SU-DHL-6 (cell line): ENCODE measurements at regions not wholly inside any gene's neighbourhood (a gene's known extent, or its start where the extent isn't known, plus 50 kb on each side); places are given as distances from the start of the nearest gene placed in this dataset.

Experiments used
- EZH2phosphoT487 ChIP-seq: fragments of 200-600 bp; sonication (generic), shearing (Covaris generic); conservative IDR thresholded peaks from 2 replicates; pipeline ENCODE4 v1.6.1; 2018; ENCODE audit warnings: mild to moderate bottlenecking, antibody characterized with exemption, low read length, moderate library complexity, mixed read lengths
- TF ChIP-seq, protein P1 (sequence below): fragments of 200-600 bp; sonication (generic); IDR thresholded peaks from one replicate; pipeline ENCODE4 v1.5.1; 2017; ENCODE audit warnings: antibody characterized with exemption, mild to moderate bottlenecking, low read length, moderate library complexity; ENCODE audit not compliant: insufficient read depth, poor library complexity, severe bottlenecking

DNA sequence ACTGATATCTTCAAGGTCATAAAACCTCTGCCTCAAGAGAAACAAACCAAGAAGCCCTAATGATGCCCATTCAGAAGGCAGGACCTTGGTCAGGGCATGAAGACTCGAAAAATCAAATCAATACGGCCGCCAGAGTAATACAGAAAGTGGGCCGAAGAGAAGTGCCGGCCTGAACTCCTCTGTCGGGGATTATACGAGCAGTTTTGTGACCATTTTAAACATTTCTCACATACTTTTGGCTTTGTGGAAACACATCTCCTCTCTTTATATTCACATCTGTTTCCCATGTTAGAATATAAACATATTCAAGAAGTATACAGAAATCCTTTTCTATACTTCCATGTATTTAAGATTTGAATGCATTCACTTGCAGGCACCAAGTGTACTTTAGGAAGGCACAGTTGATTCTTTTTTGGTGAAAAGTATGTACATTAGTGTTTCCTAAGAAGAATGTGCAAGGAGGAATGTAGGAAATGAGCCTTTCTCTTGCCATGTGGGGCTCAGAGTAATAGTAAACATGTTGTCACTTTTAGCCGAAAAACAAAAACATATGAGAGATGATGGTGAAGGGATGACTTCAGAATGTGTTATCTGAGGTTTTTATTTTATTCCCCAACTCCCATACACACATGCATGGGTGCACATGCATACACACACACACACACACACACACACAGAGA lies 707.9 kb upstream of the ID2 start:
- TF ChIP-seq, protein P1, sequence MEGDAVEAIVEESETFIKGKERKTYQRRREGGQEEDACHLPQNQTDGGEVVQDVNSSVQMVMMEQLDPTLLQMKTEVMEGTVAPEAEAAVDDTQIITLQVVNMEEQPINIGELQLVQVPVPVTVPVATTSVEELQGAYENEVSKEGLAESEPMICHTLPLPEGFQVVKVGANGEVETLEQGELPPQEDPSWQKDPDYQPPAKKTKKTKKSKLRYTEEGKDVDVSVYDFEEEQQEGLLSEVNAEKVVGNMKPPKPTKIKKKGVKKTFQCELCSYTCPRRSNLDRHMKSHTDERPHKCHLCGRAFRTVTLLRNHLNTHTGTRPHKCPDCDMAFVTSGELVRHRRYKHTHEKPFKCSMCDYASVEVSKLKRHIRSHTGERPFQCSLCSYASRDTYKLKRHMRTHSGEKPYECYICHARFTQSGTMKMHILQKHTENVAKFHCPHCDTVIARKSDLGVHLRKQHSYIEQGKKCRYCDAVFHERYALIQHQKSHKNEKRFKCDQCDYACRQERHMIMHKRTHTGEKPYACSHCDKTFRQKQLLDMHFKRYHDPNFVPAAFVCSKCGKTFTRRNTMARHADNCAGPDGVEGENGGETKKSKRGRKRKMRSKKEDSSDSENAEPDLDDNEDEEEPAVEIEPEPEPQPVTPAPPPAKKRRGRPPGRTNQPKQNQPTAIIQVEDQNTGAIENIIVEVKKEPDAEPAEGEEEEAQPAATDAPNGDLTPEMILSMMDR, result no peak
- no peak for TF ChIP-seq EZH2phosphoT487
